ENCODE measurements at regions not wholly inside any gene's neighbourhood (a gene's known extent, or its start where the extent isn't known, plus 50 kb on each side); places are given as distances from the start of the nearest gene placed in this dataset.

DNA sequence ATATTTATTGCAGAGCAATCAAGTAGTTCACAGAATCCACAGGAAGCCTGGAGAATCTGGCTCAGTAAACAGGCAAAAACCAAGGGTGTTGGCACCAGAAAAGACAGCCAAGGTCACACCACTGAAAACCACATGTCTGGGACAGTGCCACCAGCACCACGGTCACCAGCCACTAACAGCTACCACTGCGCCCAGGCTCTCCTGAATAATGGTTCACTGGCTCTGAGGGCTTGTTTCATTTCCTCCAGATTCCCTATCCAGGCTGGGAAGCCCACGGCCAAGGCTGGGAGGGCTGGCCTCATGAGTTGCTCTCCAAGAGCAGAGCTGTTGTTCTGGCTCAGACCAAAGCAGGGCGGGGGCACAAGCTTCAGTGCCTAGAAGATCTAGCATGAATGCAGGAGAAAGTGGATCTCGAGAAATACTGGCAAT lies 54.5 kb upstream of the PTGFRN start:
- Histone ChIP-seq H3K4me1 (replicated peaks) (no peaks in the 10 kb centered on the region), H3K4me3 (no peak overlapping the region), H3K9me3 (replicated peaks) (no peaks in the 10 kb centered on the region), H3K36me3 (no peaks in the 10 kb centered on the region), H3K27ac (no peak overlapping the region), H3K27me3 (replicated peaks) (no peaks in the 10 kb centered on the region)
- DNase-seq (ENCODE audit: low read depth in 1 of 2, low spot score in 2 of 2) = no peak

DNA sequence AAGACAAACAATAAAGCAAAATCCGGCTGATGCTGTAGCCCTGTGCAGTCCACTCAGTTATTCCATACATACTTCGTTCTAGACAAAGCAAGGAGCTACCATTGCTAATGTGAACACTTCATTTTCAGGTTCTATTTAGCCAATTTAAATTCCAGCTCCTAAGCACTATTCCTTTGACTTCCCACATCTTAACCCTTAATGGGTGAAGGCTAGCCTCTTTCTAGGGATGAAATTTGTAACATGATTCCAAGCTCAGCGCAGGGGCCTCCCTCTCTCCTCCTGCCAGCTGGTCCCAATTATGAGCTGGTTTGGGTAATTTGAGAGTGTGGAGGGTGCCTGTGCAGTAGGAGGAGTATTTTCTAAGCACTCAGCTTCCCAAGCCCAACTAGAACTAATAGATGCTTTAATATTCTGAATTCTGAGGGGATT lies 53.9 kb upstream of the PTGFRN start:
- no peak for DNase-seq (ENCODE audit: low read depth in 1 of 2, low spot score in 2 of 2)

GRCh38 chr1:116856312-116856711 lies 53.4 kb upstream of the PTGFRN start:
- DNase-seq (ENCODE audit: low read depth in 1 of 2, low spot score in 2 of 2) = no peak
- Histone ChIP-seq H3K4me1 (replicated peaks) (no peaks in the 10 kb centered on the region), H3K27me3 (replicated peaks) (no peaks in the 10 kb centered on the region), H3K27ac (no peak overlapping the region), H3K4me3 (no peak overlapping the region), H3K36me3 (no peaks in the 10 kb centered on the region), H3K9me3 (replicated peaks) (no peaks in the 10 kb centered on the region)

More for the DNA sequence above, 53.9 kb upstream of the PTGFRN start:
- H3K27ac ChIP-seq = no peak overlapping the region
- no peaks in the 10 kb centered on the region for H3K4me1 ChIP-seq (replicated peaks)
- no peaks in the 10 kb centered on the region for H3K9me3 ChIP-seq (replicated peaks)
- H3K4me3 ChIP-seq = no peak overlapping the region
- no peaks in the 10 kb centered on the region for H3K36me3 ChIP-seq
- H3K27me3 ChIP-seq (replicated peaks) = no peaks in the 10 kb centered on the region

GRCh38 chr1:116857092-116857491 lies 52.6 kb upstream of the PTGFRN start:
- no peaks in the 10 kb centered on the region for H3K4me1 ChIP-seq (replicated peaks)
- no peaks in the 10 kb centered on the region for H3K36me3 ChIP-seq
- no peaks in the 10 kb centered on the region for H3K27me3 ChIP-seq (replicated peaks)
- H3K4me3 ChIP-seq = no peak overlapping the region
- no peak for DNase-seq (ENCODE audit: low read depth in 1 of 2, low spot score in 2 of 2)
- no peaks in the 10 kb centered on the region for H3K9me3 ChIP-seq (replicated peaks)
- no peak overlapping the region for H3K27ac ChIP-seq

Measured in SJSA1 (cell line).